T-helper 17 cell (primary cell): ENCODE measurements at regions not wholly inside any gene's neighbourhood (a gene's known extent, or its start where the extent isn't known, plus 50 kb on each side); places are given as distances from the start of the nearest gene placed in this dataset.

Source experiments
- ATAC-seq: fragments of 150-1000 bp; cut with Tn5 transposase; 2 replicates; pipeline ENCODE4 v1.10.0; 2021; ENCODE audit warnings: mild to moderate bottlenecking, moderate library complexity
- DNase-seq, 3 donors: peaks; one replicate each; pipeline versions ENCODE4 v3.0.0 to v3.0.0-alpha.2; 2020 to 2021
- H3K9me3 ChIP-seq: one replicate; pipeline ENCODE4 v1.7.0; 2013; ENCODE audit warnings: low read length, mild to moderate bottlenecking; ENCODE audit not compliant: control insufficient read depth, poor library complexity, severe bottlenecking
- H3K27ac Mint-ChIP-seq: one replicate; pipeline ENCODE4 v1.8.0; 2022; ENCODE audit warnings: mild to moderate bottlenecking, moderate library complexity, mixed read lengths
- H3K27me3 Mint-ChIP-seq: one replicate; pipeline ENCODE4 v1.8.0; 2022; ENCODE audit warnings: mixed read lengths
- H3K36me3 Mint-ChIP-seq: one replicate; pipeline ENCODE4 v1.8.0; 2022; ENCODE audit warnings: low read depth, mixed read lengths
- H3K4me1 Mint-ChIP-seq: one replicate; pipeline ENCODE4 v1.8.0; 2022; ENCODE audit warnings: mild to moderate bottlenecking, mixed read lengths
- H3K4me3 Mint-ChIP-seq: one replicate; pipeline ENCODE4 v1.8.0; 2022; ENCODE audit warnings: mild to moderate bottlenecking, moderate library complexity, mixed read lengths

- Mint-ChIP-seq H3K27me3 (no peaks in the 10 kb centered on the region), H3K36me3 (no peaks in the 10 kb centered on the region), H3K4me1 (no peaks in the 10 kb centered on the region), H3K4me3 (no peak overlapping the region), H3K27ac (no peak overlapping the region)
- no peak for ATAC-seq
- DNase-seq = no peak
- H3K9me3 ChIP-seq = no peaks in the 10 kb centered on the region
Measured at GRCh38 chr4:59971952-59972351, 1228.2 kb upstream of the ADGRL3 start.

DNA sequence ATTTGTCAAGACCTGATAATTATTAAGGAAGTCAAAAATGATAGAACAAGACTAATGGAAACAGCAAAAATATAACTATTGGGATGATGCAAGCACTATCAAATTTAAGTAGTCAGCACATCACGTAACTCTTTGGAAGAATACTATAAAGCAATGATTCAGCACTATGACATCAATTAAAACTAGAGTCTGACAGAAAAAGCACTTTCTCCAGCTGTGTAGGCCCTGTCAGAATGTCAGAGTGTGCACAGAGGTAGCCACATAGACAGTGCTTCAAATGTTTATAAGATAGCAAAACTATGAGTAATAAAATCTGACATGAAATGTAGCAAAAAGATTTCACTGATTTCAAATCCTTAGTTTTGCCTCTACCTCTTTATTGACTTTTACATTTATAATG lies 1226.6 kb upstream of the ADGRL3 start:
- Mint-ChIP-seq H3K27ac (no peak overlapping the region), H3K36me3 (no peaks in the 10 kb centered on the region), H3K27me3 (no peaks in the 10 kb centered on the region), H3K4me3 (no peak overlapping the region), H3K4me1 (no peaks in the 10 kb centered on the region)
- no peaks in the 10 kb centered on the region for H3K9me3 ChIP-seq
- no peak for DNase-seq
- no peak for ATAC-seq

DNA sequence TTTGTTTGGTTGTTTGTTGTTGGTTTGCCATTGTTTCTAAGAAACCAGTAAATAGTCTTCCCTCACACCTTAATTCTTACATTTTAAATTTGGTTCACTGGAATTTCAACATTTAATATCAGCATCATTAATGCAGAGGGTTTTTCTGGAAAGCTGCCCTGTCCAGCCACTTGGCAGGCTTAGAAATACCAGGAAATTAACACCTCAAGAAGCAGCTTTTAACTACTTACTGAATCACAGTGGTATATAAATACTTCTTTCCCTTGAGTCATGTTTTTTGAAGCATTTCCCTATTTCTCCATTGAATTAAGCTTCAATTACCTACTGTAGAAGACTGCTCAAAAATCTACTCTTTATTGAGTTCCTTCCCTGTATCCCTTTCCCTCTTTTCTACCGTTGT lies 1221.1 kb upstream of the ADGRL3 start:
- H3K9me3 ChIP-seq = peaks cover 3% of the 10 kb centered on the region
- DNase-seq (no peak), ATAC-seq (no peak)
- H3K36me3 Mint-ChIP-seq = no peaks in the 10 kb centered on the region
- H3K4me1 Mint-ChIP-seq = no peaks in the 10 kb centered on the region
- H3K27ac Mint-ChIP-seq = no peak overlapping the region
- no peak overlapping the region for H3K4me3 Mint-ChIP-seq
- H3K27me3 Mint-ChIP-seq = no peaks in the 10 kb centered on the region

DNA sequence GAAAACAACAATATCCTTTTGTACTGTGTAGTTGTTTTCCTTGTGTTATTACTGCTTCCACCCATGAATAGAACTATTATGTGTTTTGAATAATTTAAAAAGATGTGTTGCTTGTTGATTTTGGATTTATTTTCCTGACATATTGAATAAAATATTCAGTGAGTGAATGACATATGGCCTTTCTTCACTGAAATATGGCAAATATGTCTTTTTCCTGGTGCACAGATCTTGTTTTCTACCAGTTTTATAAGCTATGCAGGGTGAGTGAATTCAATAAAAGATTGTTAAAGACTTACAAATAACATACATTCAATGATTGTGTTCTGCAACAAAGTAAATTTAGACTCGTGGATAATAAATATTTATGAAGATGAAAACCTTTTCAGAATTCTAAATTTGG lies 1216.3 kb upstream of the ADGRL3 start:
- Mint-ChIP-seq H3K27me3 (no peaks in the 10 kb centered on the region), H3K36me3 (no peaks in the 10 kb centered on the region), H3K4me1 (no peaks in the 10 kb centered on the region), H3K4me3 (no peak overlapping the region), H3K27ac (no peak overlapping the region)
- peaks cover 3% of the 10 kb centered on the region for H3K9me3 ChIP-seq
- ATAC-seq (no peak), DNase-seq (no peak)

- Mint-ChIP-seq H3K27ac (no peak overlapping the region), H3K27me3 (no peaks in the 10 kb centered on the region), H3K4me1 (no peaks in the 10 kb centered on the region), H3K36me3 (no peaks in the 10 kb centered on the region), H3K4me3 (no peak overlapping the region)
- no peak for DNase-seq
- no peak for ATAC-seq
- no peaks in the 10 kb centered on the region for H3K9me3 ChIP-seq
Measured at GRCh38 chr4:59987289-59987688, 1212.8 kb upstream of the ADGRL3 start.

DNA sequence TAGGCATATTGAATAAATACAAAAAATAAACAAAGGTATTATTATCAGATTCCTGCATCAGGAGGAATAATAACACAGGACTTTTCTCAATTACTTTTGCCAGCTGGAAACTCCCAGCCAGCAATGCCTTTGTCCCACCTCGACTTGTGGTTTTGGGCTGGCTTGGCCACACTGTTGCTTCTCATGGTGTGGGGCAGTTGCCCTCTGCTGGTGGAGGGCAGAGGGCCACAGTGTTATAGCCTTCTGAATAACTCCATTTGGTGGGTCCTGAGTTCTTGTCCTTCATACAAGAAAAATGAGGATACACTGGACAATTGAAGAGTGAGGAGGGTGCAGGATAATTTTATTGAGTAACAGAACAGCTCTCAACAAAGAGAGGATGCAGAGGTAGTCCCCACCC lies 1206.0 kb upstream of the ADGRL3 start:
- no peak for ATAC-seq
- H3K36me3 Mint-ChIP-seq = no peaks in the 10 kb centered on the region

DNA sequence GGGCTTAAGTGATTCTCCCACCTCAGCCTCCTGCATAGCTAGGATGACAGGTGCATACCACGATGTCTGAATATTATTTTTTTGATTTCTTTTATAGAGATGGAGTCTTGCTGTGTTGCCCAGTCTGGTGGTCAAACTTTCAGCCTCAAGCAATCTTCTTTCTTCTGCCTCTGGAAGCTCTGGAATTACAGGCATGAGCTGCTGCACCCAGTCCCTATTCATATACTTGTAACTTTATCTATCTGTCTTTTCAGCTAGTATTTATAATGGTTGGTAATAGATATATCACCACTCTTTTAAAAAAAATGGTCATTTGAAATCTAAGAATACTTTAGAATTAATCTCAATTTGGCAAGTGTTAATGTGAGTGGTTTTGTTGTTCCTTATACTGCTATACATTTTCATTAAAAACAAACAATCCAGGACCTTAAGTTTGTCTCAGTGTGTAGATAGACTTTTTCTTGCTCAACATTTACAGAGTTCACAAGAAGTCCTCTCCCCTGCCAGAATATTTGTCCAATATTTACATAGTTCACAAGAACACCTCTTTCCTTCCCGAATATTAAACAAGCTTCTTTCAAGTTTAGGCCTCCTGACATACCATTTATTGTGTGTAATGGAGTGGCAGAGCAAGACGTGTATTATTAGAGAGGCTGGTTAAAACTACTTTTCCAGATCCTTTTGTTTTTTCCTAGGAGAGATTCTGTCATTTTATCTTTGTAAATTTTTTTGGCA lies 1197.4 kb upstream of the ADGRL3 start:
- H3K9me3 ChIP-seq = no peaks in the 10 kb centered on the region
- ATAC-seq (no peak), DNase-seq (no peak)
- H3K27ac Mint-ChIP-seq = no peak overlapping the region
- H3K4me1 Mint-ChIP-seq = no peaks in the 10 kb centered on the region
- no peak overlapping the region for H3K4me3 Mint-ChIP-seq
- no peaks in the 10 kb centered on the region for H3K36me3 Mint-ChIP-seq
- H3K27me3 Mint-ChIP-seq = no peaks in the 10 kb centered on the region

More for the DNA sequence above, 1206.0 kb upstream of the ADGRL3 start:
- Mint-ChIP-seq H3K27me3 (no peaks in the 10 kb centered on the region), H3K4me3 (no peak overlapping the region), H3K4me1 (no peaks in the 10 kb centered on the region), H3K27ac (no peak overlapping the region)
- H3K9me3 ChIP-seq = no peaks in the 10 kb centered on the region
- DNase-seq = no peak

DNA sequence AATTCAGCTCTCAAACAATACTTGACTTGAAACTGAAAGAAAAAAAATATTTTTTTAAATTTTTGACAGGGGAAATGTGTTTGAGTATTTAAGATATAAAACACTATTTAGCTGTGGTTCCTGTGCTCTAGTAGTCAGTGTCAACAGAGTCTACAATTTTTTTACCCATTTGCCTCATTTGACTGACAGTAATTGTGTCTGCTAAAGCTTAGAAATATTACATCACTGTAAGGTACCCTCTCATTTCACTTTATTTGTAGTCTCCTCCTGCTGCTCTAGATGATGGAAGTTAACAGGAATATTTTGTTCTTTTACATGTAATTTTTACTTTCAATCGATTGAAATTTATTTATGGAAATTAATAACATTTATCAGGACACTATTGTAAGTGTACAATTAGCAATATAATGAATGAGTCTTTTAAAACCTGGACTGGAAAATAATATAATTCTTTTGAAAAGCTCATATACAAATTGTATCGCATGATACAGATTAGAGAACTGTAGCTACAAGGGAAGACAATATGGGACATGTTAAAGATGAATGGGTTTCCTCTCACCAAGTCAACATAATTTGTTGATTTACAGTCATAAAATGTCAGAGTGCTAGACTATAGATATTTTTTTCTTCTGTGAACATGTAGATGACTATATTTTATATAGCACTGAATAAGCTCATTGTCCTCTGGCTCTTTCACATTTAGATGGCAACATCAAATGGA lies 1186.5 kb upstream of the ADGRL3 start:
- DNase-seq (no peak), ATAC-seq (no peak)
- no peak overlapping the region for H3K4me3 Mint-ChIP-seq
- H3K4me1 Mint-ChIP-seq = no peaks in the 10 kb centered on the region
- H3K27ac Mint-ChIP-seq = no peak overlapping the region
- no peaks in the 10 kb centered on the region for H3K27me3 Mint-ChIP-seq
- no peaks in the 10 kb centered on the region for H3K36me3 Mint-ChIP-seq
- H3K9me3 ChIP-seq = no peaks in the 10 kb centered on the region

- ATAC-seq = no peak
- H3K4me1 Mint-ChIP-seq = no peaks in the 10 kb centered on the region
- no peaks in the 10 kb centered on the region for H3K9me3 ChIP-seq
- DNase-seq = no peak
- no peaks in the 10 kb centered on the region for H3K36me3 Mint-ChIP-seq
- no peaks in the 10 kb centered on the region for H3K27me3 Mint-ChIP-seq
- H3K27ac Mint-ChIP-seq = no peak overlapping the region
- no peak overlapping the region for H3K4me3 Mint-ChIP-seq
Measured at GRCh38 chr4:60016971-60017370, 1183.2 kb upstream of the ADGRL3 start.

GRCh38 chr4:60019180-60019579 lies 1180.9 kb upstream of the ADGRL3 start:
- ATAC-seq (no peak), DNase-seq (no peak)
- H3K9me3 ChIP-seq = no peaks in the 10 kb centered on the region
- no peaks in the 10 kb centered on the region for H3K27me3 Mint-ChIP-seq
- no peak overlapping the region for H3K4me3 Mint-ChIP-seq
- no peaks in the 10 kb centered on the region for H3K4me1 Mint-ChIP-seq
- H3K27ac Mint-ChIP-seq = no peak overlapping the region
- no peaks in the 10 kb centered on the region for H3K36me3 Mint-ChIP-seq

- Mint-ChIP-seq H3K36me3 (no peaks in the 10 kb centered on the region), H3K27me3 (no peaks in the 10 kb centered on the region)
Measured at GRCh38 chr4:60019946-60020345, 1180.2 kb upstream of the ADGRL3 start.

DNA sequence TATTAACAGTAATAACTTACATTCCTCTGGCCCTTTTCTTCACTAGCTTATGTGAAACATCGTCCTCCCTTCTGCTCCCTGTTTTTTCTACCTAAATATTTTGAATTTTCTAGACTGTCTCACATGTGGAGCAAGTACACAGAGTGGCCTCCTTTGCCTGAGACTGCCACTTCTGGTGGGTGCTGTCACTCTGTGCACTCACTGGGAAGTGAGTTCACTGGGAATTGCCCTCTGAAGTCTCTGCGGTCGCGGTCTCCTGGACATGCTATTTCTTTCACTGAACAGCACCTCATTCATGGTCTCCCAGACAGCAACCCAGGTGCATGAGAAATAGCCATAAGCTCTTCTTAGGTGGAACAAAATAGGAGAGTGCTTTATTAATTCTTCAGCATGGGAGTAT lies 1179.7 kb upstream of the ADGRL3 start:
- Mint-ChIP-seq H3K36me3 (no peaks in the 10 kb centered on the region), H3K27ac (no peak overlapping the region), H3K27me3 (no peaks in the 10 kb centered on the region), H3K4me1 (no peaks in the 10 kb centered on the region), H3K4me3 (no peak overlapping the region)
- ATAC-seq (no peak), DNase-seq (no peak)
- H3K9me3 ChIP-seq = no peaks in the 10 kb centered on the region

More at GRCh38 chr4:60019946-60020345, 1180.2 kb upstream of the ADGRL3 start:
- Mint-ChIP-seq H3K4me3 (no peak overlapping the region), H3K27ac (no peak overlapping the region), H3K4me1 (no peaks in the 10 kb centered on the region)
- ATAC-seq (no peak), DNase-seq (no peak)
- no peaks in the 10 kb centered on the region for H3K9me3 ChIP-seq

GRCh38 chr4:60033826-60034225 lies 1166.3 kb upstream of the ADGRL3 start:
- H3K4me3 Mint-ChIP-seq = no peak overlapping the region
- no peak overlapping the region for H3K27ac Mint-ChIP-seq
- no peaks in the 10 kb centered on the region for H3K9me3 ChIP-seq
- H3K27me3 Mint-ChIP-seq = no peaks in the 10 kb centered on the region
- ATAC-seq (no peak), DNase-seq (no peak)
- no peaks in the 10 kb centered on the region for H3K36me3 Mint-ChIP-seq
- H3K4me1 Mint-ChIP-seq = no peaks in the 10 kb centered on the region

DNA sequence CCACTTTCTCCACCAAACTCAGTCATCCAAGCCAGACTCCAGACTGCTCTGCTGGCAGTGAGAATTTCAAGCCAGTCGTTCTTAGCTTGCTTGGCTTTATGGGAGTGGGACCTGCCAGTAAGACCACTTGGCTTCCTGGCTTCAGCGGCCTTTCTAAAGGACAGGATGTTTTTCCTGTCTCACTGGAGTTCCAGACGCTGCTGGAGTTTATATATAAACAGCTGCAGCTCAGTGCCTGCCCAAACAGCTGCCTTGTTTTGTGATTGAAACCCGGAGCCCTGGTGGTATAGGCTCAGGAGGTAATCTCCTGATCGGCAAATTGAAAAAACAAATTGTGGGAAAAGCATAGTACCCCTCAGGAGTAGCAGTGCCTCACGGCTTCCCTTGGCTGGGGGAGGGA lies 1165.8 kb upstream of the ADGRL3 start:
- H3K36me3 Mint-ChIP-seq = no peaks in the 10 kb centered on the region
- no peak overlapping the region for H3K4me3 Mint-ChIP-seq
- DNase-seq = no peak
- no peaks in the 10 kb centered on the region for H3K4me1 Mint-ChIP-seq
- H3K27ac Mint-ChIP-seq = no peak overlapping the region
- no peaks in the 10 kb centered on the region for H3K27me3 Mint-ChIP-seq
- no peaks in the 10 kb centered on the region for H3K9me3 ChIP-seq
- no peak for ATAC-seq
